Activated T-cell treated with anti-CD3 and anti-CD28 coated beads, Interleukin-2, amount 50 U/mL, for 24 hours (primary cell): ENCODE measurements at regions not wholly inside any gene's neighbourhood (a gene's known extent, or its start where the extent isn't known, plus 50 kb on each side); places are given as distances from the start of the nearest gene placed in this dataset.

ENCODE experiments used
- DNase-seq: peaks from one replicate; pipeline ENCODE4 v3.0.0-alpha.2; 2020
- H3K27ac Mint-ChIP-seq: 2 replicates; pipeline ENCODE4 v1.8.0; 2020; ENCODE audit warnings: mild to moderate bottlenecking, mixed read lengths
- H3K27me3 Mint-ChIP-seq: 2 replicates; pipeline ENCODE4 v1.8.0; 2020; ENCODE audit warnings: mixed read lengths
- H3K36me3 Mint-ChIP-seq: 2 replicates; pipeline ENCODE4 v1.8.0; 2020; ENCODE audit warnings: low read depth, mixed read lengths
- H3K4me1 Mint-ChIP-seq: 2 replicates; pipeline ENCODE4 v1.8.0; 2020; ENCODE audit warnings: low read depth, mixed read lengths
- H3K4me3 Mint-ChIP-seq: 2 replicates; pipeline ENCODE4 v1.8.0; 2020; ENCODE audit warnings: mild to moderate bottlenecking, moderate library complexity, mixed read lengths
- H3K9me3 Mint-ChIP-seq: 2 replicates; pipeline ENCODE4 v1.8.0; 2020; ENCODE audit warnings: mixed read lengths

- Mint-ChIP-seq H3K4me3 (no peak overlapping the region), H3K27ac (no peak overlapping the region), H3K27me3 (no peaks in the 10 kb centered on the region), H3K36me3 (peaks cover 2% of the 10 kb centered on the region), H3K4me1 (no peaks in the 10 kb centered on the region), H3K9me3 (peaks cover 23% of the 10 kb centered on the region)
- no peak for DNase-seq
These were observed 139.9 kb upstream of the B3GALT2 start for GRCh38 chr1:193326296-193326695.

DNA sequence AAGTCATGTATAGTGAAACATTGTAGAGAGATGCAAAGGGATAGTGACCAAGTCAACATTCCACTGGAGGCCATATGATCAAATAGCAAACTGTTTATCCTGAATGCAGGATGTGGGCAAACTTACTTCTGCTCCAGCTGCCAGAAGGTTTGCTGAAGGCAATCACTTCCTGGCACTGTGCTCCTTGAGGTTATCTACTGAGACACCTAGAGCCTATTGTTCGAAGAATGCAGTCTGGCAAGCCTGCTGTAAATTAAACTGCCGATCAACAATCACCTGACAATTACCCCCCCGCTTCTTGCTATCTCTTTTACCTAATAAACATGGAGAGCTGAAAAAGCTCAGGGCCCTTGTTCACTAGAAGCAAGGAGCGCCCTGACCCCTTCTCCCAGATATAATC lies 139.4 kb upstream of the B3GALT2 start:
- Mint-ChIP-seq H3K9me3 (peaks cover 21% of the 10 kb centered on the region), H3K27me3 (no peaks in the 10 kb centered on the region), H3K27ac (no peak overlapping the region), H3K36me3 (peaks cover 2% of the 10 kb centered on the region), H3K4me1 (no peaks in the 10 kb centered on the region), H3K4me3 (no peak overlapping the region)
- no peak for DNase-seq

GRCh38 chr1:193325042-193325441 lies 138.6 kb upstream of the B3GALT2 start:
- Mint-ChIP-seq H3K36me3 (peaks cover 2% of the 10 kb centered on the region), H3K27me3 (no peaks in the 10 kb centered on the region), H3K27ac (no peak overlapping the region), H3K4me3 (no peak overlapping the region), H3K4me1 (no peaks in the 10 kb centered on the region), H3K9me3 (peaks cover 18% of the 10 kb centered on the region)
- no peak for DNase-seq

DNA sequence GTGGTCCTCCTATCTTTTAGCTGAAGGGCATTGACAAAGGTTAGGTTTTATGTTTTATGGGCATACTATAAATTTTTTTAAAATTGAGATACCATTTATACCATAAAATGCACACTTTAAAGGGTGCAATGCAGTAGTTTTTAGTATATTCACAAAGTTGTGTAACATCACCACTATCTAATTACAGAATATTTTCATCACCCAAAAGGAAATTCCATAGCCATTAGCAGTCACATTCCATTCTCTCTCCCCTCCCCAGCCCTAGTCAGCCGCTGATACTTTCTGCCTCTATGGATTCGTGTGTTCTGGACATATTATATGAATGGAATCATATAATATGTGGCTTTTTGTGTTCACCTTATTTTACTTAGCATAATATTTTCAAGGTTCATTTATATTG lies 135.8 kb upstream of the B3GALT2 start:
- H3K4me1 Mint-ChIP-seq, result no peaks in the 10 kb centered on the region
- no peaks in the 10 kb centered on the region for H3K27me3 Mint-ChIP-seq
- no peak overlapping the region for H3K4me3 Mint-ChIP-seq
- no peak overlapping the region for H3K27ac Mint-ChIP-seq
- DNase-seq, result no peak
- H3K9me3 Mint-ChIP-seq, result peaks cover 10% of the 10 kb centered on the region
- H3K36me3 Mint-ChIP-seq, result no peaks in the 10 kb centered on the region

DNA sequence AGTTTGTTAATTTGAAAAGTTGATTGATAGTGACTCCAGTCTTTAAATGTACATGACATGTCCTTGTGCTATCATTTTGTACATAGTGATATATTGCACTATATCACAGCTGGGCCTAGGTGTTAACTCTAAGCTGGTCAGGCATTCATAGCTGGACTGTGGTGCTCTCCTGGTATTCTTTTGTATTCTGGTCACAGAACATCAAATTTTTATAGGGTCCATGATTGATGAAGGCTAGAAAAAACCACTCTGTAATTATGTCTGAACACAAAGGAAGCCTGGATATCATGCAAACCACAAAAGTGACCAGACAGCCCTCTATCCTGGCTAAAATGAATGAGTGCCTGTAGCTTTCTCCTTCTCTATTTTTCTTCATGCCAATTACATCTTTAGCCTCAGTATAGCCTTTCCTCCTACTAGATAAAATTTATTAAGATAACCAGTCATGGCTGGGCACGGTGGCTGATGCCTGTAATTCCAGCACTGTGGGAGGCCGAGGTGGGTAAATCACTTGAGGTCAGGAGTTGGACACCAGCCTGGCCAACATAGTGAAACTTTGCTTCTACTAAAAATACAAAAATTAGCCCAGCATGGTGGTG lies 134.9 kb upstream of the B3GALT2 start:
- Mint-ChIP-seq H3K9me3 (peaks cover 10% of the 10 kb centered on the region), H3K27ac (no peak overlapping the region), H3K4me3 (no peak overlapping the region), H3K4me1 (no peaks in the 10 kb centered on the region), H3K27me3 (no peaks in the 10 kb centered on the region), H3K36me3 (no peaks in the 10 kb centered on the region)
- no peak for DNase-seq

DNA sequence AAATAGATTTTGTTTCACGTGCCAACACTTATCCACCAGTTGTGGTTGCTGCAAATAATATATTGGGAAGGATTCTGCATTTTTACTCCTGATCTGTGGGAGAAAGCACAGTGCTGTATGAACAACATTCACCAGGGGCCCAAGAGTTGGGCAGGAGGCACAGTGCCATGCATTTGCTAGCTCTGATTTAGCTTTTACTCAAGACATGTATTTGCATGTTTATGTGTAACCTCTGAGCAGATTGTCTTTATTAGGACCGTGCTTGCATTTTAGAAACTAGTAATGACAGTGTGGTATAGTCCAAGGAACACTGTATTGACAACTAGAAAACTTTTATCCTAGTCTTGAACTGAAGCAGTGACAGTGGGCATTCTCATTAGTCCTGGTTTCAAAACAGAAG lies 133.9 kb upstream of the B3GALT2 start:
- DNase-seq, result no peak
- Mint-ChIP-seq H3K9me3 (peaks cover 10% of the 10 kb centered on the region), H3K4me1 (no peaks in the 10 kb centered on the region), H3K27ac (no peak overlapping the region), H3K36me3 (no peaks in the 10 kb centered on the region), H3K27me3 (no peaks in the 10 kb centered on the region), H3K4me3 (no peak overlapping the region)

GRCh38 chr1:193318347-193318746 lies 131.9 kb upstream of the B3GALT2 start:
- Mint-ChIP-seq H3K9me3 (peaks cover 7% of the 10 kb centered on the region), H3K36me3 (no peaks in the 10 kb centered on the region), H3K27me3 (no peaks in the 10 kb centered on the region), H3K4me1 (no peaks in the 10 kb centered on the region), H3K27ac (no peak overlapping the region), H3K4me3 (no peak overlapping the region)
- DNase-seq, result no peak

GRCh38 chr1:193313354-193314140 lies 127.1 kb upstream of the B3GALT2 start:
- Mint-ChIP-seq H3K4me1 (peaks cover 20% of the 10 kb centered on the region), H3K9me3 (no peaks in the 10 kb centered on the region), H3K4me3 (no peak overlapping the region), H3K27ac (no peak overlapping the region), H3K36me3 (no peaks in the 10 kb centered on the region), H3K27me3 (no peaks in the 10 kb centered on the region)
- DNase-seq, result no peak

GRCh38 chr1:193312432-193312831 lies 126.0 kb upstream of the B3GALT2 start:
- H3K27ac Mint-ChIP-seq, result no peak overlapping the region
- H3K4me3 Mint-ChIP-seq, result no peak overlapping the region
- DNase-seq, result no peak
- peaks cover 20% of the 10 kb centered on the region for H3K4me1 Mint-ChIP-seq
- no peaks in the 10 kb centered on the region for H3K27me3 Mint-ChIP-seq
- no peaks in the 10 kb centered on the region for H3K9me3 Mint-ChIP-seq
- no peaks in the 10 kb centered on the region for H3K36me3 Mint-ChIP-seq

- Mint-ChIP-seq H3K27ac (no peak overlapping the region), H3K4me3 (no peak overlapping the region), H3K36me3 (no peaks in the 10 kb centered on the region), H3K27me3 (no peaks in the 10 kb centered on the region), H3K4me1 (peaks cover 20% of the 10 kb centered on the region), H3K9me3 (no peaks in the 10 kb centered on the region)
- DNase-seq, result no peak
These were observed 125.0 kb upstream of the B3GALT2 start for GRCh38 chr1:193311226-193311948.

DNA sequence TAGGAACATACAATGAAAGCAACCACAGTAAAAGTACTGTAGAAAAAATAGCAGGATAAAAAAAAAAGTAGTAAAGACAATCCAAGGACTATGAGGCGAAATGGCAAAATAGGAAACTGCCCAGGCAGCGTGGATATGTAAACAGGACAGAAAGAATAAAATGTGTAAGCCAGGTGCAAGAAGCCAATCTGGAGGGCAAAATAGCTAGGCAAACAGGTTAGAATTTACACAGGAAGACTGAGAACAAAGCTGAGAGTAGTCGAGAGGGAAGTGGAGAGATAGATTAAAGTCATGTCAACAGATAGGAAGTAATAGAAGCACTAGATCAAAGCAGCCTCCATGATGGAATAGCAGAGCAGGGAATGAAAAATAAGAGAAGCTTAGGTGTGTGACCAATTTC lies 124.2 kb upstream of the B3GALT2 start:
- no peak overlapping the region for H3K27ac Mint-ChIP-seq
- DNase-seq, result no peak
- H3K27me3 Mint-ChIP-seq, result no peaks in the 10 kb centered on the region
- peaks cover 20% of the 10 kb centered on the region for H3K4me1 Mint-ChIP-seq
- H3K9me3 Mint-ChIP-seq, result no peaks in the 10 kb centered on the region
- no peaks in the 10 kb centered on the region for H3K36me3 Mint-ChIP-seq
- H3K4me3 Mint-ChIP-seq, result no peak overlapping the region

DNA sequence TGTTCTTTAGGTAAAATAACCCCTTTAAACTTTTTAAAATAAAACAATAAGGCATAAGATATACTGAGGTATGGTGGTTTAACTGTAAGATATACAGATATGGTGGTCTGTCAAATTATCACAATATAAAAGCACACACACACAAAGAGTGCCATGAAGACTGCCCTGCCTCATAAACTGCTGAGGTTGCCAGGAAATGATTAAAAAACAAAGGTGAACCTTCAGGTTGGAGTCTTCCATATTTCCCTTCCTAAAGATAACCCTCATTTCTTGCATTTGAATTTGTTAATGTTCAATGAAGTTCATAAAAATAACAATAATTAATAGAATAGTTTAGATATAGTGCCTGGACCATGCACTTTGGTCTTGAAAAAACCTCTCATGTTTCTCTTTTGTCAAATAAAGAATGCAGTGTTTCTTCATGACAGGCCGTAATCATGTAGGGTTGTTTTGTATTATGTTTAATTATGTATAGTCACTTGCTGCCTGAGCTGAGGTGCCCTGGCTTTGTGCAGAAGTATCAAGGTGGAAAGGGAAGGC lies 123.6 kb upstream of the B3GALT2 start:
- Mint-ChIP-seq H3K4me1 (peaks cover 20% of the 10 kb centered on the region), H3K27ac (no peak overlapping the region), H3K4me3 (no peak overlapping the region), H3K27me3 (no peaks in the 10 kb centered on the region), H3K36me3 (no peaks in the 10 kb centered on the region), H3K9me3 (no peaks in the 10 kb centered on the region)
- no peak for DNase-seq

GRCh38 chr1:193308438-193308837 lies 122.0 kb upstream of the B3GALT2 start:
- no peaks in the 10 kb centered on the region for H3K27me3 Mint-ChIP-seq
- H3K4me1 Mint-ChIP-seq, result peaks cover 20% of the 10 kb centered on the region
- H3K4me3 Mint-ChIP-seq, result no peak overlapping the region
- no peaks in the 10 kb centered on the region for H3K9me3 Mint-ChIP-seq
- no peaks in the 10 kb centered on the region for H3K36me3 Mint-ChIP-seq
- H3K27ac Mint-ChIP-seq, result no peak overlapping the region
- no peak for DNase-seq

GRCh38 chr1:193306430-193306829 lies 120.0 kb upstream of the B3GALT2 start:
- no peaks in the 10 kb centered on the region for H3K36me3 Mint-ChIP-seq
- no peaks in the 10 kb centered on the region for H3K9me3 Mint-ChIP-seq
- peaks cover 13% of the 10 kb centered on the region for H3K4me1 Mint-ChIP-seq
- H3K27ac Mint-ChIP-seq, result no peak overlapping the region
- no peak overlapping the region for H3K4me3 Mint-ChIP-seq
- no peak for DNase-seq
- no peaks in the 10 kb centered on the region for H3K27me3 Mint-ChIP-seq
